ENCODE measurements at regions not wholly inside any gene's neighbourhood (a gene's known extent, or its start where the extent isn't known, plus 50 kb on each side); places are given as distances from the start of the nearest gene placed in this dataset.

- Histone ChIP-seq H3K27ac (no peak overlapping the region), H3K4me3 (no peak overlapping the region), H3K27me3 (no peaks in the 10 kb centered on the region), H3K9me3 (replicated peaks) (no peaks in the 10 kb centered on the region), H3K4me1 (no peaks in the 10 kb centered on the region), H3K36me3 (no peaks in the 10 kb centered on the region)
- no peak for DNase-seq
These were observed 97.9 kb upstream of the HNRNPA3 start for GRCh38 chr2:177114712-177115111.

DNA sequence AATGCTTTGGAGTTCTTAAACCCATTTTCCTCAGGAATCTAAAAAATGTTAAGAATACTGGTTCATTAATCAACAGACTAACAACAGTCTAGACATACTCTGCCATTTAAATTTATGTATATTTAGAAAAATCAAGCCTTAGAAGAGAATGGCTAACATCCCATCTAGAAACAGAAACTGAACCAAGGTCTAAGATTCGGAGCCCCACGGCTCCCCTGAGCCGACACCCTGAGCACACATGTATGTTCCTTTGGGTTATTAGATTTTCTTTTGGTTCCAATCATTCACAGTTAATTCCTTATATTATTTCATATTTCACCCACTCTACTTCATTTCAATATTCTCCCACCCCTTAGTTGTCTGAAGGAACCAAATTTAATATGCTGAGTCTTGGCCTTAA is 94.8 kb upstream of the HNRNPA3 start:
- DNase-seq: no peak
- H3K4me3 ChIP-seq: no peak overlapping the region
- H3K36me3 ChIP-seq: no peaks in the 10 kb centered on the region
- no peaks in the 10 kb centered on the region for H3K4me1 ChIP-seq
- no peaks in the 10 kb centered on the region for H3K27me3 ChIP-seq
- no peak overlapping the region for H3K27ac ChIP-seq
- no peaks in the 10 kb centered on the region for H3K9me3 ChIP-seq (replicated peaks)

- H3K27ac ChIP-seq: no peak overlapping the region
- H3K27me3 ChIP-seq: no peaks in the 10 kb centered on the region
- H3K9me3 ChIP-seq (replicated peaks): no peaks in the 10 kb centered on the region
- no peaks in the 10 kb centered on the region for H3K36me3 ChIP-seq
- H3K4me3 ChIP-seq: no peak overlapping the region
- DNase-seq: no peak
- no peaks in the 10 kb centered on the region for H3K4me1 ChIP-seq
These were observed 94.0 kb upstream of the HNRNPA3 start for GRCh38 chr2:177118636-177119035.

DNA sequence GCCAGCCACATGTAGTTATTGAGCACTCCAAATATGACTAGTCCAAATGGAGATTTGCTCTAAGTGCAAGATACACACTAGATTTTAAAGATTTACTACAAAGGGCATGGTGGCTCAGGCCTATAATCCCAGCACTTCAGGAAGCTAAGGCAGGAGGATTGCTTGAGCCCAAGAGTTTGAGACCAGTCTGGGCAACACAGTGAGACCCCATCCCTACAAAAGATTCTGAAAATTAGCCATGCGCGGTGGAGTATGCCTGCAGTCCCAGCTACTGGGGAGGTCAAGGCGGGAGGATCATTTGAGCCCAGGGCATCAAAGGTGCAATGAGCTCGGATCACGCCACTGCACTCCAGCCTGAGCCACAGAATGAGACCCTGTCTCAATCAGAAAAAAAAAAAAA is 93.5 kb upstream of the HNRNPA3 start:
- H3K4me3 ChIP-seq: no peak overlapping the region
- DNase-seq: no peak
- no peak overlapping the region for H3K27ac ChIP-seq
- no peaks in the 10 kb centered on the region for H3K4me1 ChIP-seq
- H3K27me3 ChIP-seq: no peaks in the 10 kb centered on the region
- H3K9me3 ChIP-seq (replicated peaks): no peaks in the 10 kb centered on the region
- no peaks in the 10 kb centered on the region for H3K36me3 ChIP-seq

DNA sequence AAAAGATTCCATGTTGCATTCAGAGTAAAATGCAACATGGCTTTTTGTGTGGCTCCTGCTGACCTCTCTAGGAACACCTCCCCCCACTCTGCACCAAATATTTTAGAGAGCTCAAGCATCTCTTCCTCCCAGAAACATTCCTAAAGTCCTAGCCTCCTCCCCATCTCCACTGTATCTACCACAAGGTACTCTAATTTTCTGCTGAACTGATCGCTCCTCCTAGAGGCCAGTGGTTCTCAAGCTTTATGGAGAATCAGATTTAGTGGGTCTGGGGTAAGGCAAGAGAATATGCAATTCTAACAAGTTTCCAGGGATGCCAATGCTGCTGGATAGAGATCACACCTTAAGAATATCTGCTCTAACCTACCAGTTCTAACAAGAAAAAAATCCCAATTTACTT is 89.5 kb upstream of the HNRNPA3 start:
- DNase-seq: no peak
- H3K4me3 ChIP-seq: no peak overlapping the region
- H3K4me1 ChIP-seq: no peaks in the 10 kb centered on the region
- H3K27me3 ChIP-seq: no peaks in the 10 kb centered on the region
- H3K9me3 ChIP-seq (replicated peaks): no peaks in the 10 kb centered on the region
- no peak overlapping the region for H3K27ac ChIP-seq
- no peaks in the 10 kb centered on the region for H3K36me3 ChIP-seq

- no peak for DNase-seq
- Histone ChIP-seq H3K9me3 (replicated peaks) (no peaks in the 10 kb centered on the region), H3K4me3 (no peak overlapping the region), H3K36me3 (no peaks in the 10 kb centered on the region), H3K27me3 (no peaks in the 10 kb centered on the region), H3K27ac (no peak overlapping the region), H3K4me1 (no peaks in the 10 kb centered on the region)
These were observed 88.2 kb upstream of the HNRNPA3 start for GRCh38 chr2:177124371-177124770.

- no peak for DNase-seq
- H3K27me3 ChIP-seq: no peaks in the 10 kb centered on the region; the same call in 1 of the 2 replicates
- no peaks in the 10 kb centered on the region for H3K9me3 ChIP-seq (replicated peaks)
- no peaks in the 10 kb centered on the region for H3K36me3 ChIP-seq
- no peak overlapping the region for H3K4me3 ChIP-seq
- H3K27ac ChIP-seq: no peak overlapping the region
- H3K4me1 ChIP-seq: no peaks in the 10 kb centered on the region
These were observed 84.8 kb upstream of the HNRNPA3 start for GRCh38 chr2:177127821-177128220.

GRCh38 chr2:177129610-177130009 is 83.0 kb upstream of the HNRNPA3 start:
- no peak overlapping the region for H3K4me3 ChIP-seq
- H3K27me3 ChIP-seq: no peaks in the 10 kb centered on the region; the same call in 1 of the 2 replicates
- H3K36me3 ChIP-seq: no peaks in the 10 kb centered on the region
- H3K9me3 ChIP-seq (replicated peaks): no peaks in the 10 kb centered on the region
- no peak overlapping the region for H3K27ac ChIP-seq
- no peaks in the 10 kb centered on the region for H3K4me1 ChIP-seq
- DNase-seq: no peak

DNA sequence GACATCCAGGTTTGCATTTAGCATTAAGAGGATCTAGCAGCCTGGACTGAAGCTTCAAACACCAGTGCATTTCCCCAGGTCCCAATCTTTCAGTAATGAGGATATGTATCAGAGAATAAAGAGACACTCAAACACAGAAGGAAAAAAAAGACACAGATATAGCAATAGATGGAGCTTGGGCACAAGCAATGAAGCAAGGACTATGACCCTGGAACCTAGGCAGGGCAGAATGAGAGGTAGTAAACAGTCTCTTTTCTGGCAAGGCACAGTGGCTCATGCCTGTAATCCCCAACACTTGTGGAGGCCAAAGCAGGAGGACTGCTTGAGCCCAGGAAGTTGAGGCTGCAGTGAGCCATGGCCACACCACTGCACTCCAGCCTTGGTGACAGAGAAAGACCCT is 80.7 kb upstream of the HNRNPA3 start:
- no peak overlapping the region for H3K4me3 ChIP-seq
- no peaks in the 10 kb centered on the region for H3K9me3 ChIP-seq (replicated peaks)
- no peaks in the 10 kb centered on the region for H3K4me1 ChIP-seq
- no peaks in the 10 kb centered on the region; the same call in 1 of the 2 replicates for H3K27me3 ChIP-seq
- H3K27ac ChIP-seq: no peak overlapping the region
- H3K36me3 ChIP-seq: no peaks in the 10 kb centered on the region
- no peak for DNase-seq

DNA sequence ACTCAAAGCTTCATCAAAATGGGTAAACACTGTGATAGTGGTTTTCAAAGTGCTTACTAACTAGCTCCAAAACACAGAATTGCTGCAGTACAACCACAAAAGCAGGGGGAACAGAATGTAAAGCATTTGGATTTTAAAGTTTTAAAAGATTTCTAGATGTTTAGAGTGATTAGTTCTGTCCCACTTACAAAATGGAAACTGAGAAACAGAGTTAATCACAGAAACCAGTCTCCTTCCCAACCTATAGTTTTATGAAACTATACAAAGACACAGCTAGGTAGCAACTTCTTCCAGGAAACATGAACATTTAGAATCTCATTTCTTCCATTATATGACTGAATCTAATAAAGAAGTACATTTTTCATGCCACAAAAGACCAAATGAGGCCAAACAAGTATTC is 73.8 kb upstream of the HNRNPA3 start:
- H3K27ac ChIP-seq: no peak overlapping the region
- DNase-seq: no peak
- H3K4me1 ChIP-seq: no peaks in the 10 kb centered on the region
- no peaks in the 10 kb centered on the region for H3K27me3 ChIP-seq
- no peaks in the 10 kb centered on the region for H3K36me3 ChIP-seq
- no peak overlapping the region for H3K4me3 ChIP-seq
- no peaks in the 10 kb centered on the region for H3K9me3 ChIP-seq (replicated peaks)

DNA sequence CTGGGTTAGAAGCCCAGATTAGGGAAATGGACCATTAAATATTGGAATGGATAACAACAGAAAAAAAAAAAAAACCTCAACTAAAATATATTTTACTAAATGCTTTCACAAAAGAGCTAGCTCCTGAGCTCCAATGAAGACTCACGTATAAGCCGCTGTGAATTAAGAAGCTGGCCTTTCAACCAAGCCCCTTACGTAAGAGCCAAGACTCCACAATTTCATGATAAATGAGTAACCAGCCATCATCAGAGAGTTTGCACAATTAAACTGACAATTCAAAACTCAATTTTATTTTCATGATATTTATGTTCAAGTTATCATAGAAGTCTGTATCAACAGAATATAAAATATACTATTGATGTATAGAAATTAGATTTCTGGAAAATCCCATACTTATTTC is 70.7 kb upstream of the HNRNPA3 start:
- DNase-seq: no peak
- Histone ChIP-seq H3K4me3 (no peak overlapping the region), H3K27me3 (no peaks in the 10 kb centered on the region), H3K36me3 (no peaks in the 10 kb centered on the region), H3K4me1 (no peaks in the 10 kb centered on the region), H3K9me3 (replicated peaks) (no peaks in the 10 kb centered on the region), H3K27ac (no peak overlapping the region)

- H3K9me3 ChIP-seq (replicated peaks): no peaks in the 10 kb centered on the region
- no peak overlapping the region for H3K4me3 ChIP-seq
- H3K4me1 ChIP-seq: 0 out of 2 replicates have a peak, but pooled peaks cover 3% of the 10 kb centered on the region
- no peaks in the 10 kb centered on the region for H3K36me3 ChIP-seq
- peaks cover 3% of the 10 kb centered on the region; the same call in 1 of the 2 replicates for H3K27me3 ChIP-seq
- H3K27ac ChIP-seq: no peak overlapping the region
- DNase-seq: peak; percentile 10 to 41
These were observed 69.2 kb upstream of the HNRNPA3 start for GRCh38 chr2:177143444-177143843.

GRCh38 chr2:177147093-177147694 is 65.4 kb upstream of the HNRNPA3 start:
- Histone ChIP-seq H3K27ac (no peak overlapping the region), H3K9me3 (replicated peaks) (no peaks in the 10 kb centered on the region), H3K4me3 (no peak overlapping the region), H3K4me1 (0 out of 2 replicates have a peak, but pooled peaks cover 3% of the 10 kb centered on the region), H3K27me3 (peaks cover 4% of the 10 kb centered on the region; the same call in 1 of the 2 replicates), H3K36me3 (no peaks in the 10 kb centered on the region)
- DNase-seq: peak in 1 of 2 experiments; percentile 64

DNA sequence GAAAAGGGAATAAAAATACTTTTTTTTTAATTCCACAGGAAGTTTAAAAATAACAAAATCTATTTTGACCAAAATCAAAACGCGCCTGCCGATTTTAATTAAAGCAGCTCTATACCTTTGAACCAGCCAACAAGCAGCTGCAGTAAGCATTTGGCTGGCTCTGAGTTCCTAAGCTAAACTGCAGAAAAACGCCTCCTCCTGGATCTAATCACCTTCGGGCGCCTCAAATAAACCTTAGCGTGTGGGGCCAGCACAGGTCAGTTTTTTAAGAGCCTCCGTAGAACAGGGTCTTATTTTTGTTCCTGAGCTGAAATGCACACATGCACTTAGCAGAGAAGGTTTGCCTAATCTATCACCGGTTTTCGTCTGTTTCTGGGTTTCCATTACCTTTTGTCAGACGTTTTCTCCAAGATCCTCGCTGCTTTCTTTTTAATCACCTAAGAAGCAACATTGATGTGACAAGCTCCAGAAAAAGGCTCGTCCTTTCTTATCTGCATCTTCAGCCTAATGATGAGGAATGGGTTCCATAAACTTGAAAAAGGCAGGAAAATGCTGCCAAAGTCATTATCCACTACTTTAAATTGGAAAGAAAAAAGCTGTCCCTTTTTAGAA is 64.7 kb upstream of the HNRNPA3 start:
- 0 out of 2 replicates have a peak, but pooled peaks cover 3% of the 10 kb centered on the region for H3K4me1 ChIP-seq
- no peaks in the 10 kb centered on the region for H3K9me3 ChIP-seq (replicated peaks)
- peak overlapping the region; percentile 51 for H3K4me3 ChIP-seq
- H3K36me3 ChIP-seq: no peaks in the 10 kb centered on the region
- H3K27me3 ChIP-seq: peaks cover 4% of the 10 kb centered on the region; the same call in 1 of the 2 replicates
- no peak overlapping the region for H3K27ac ChIP-seq
- DNase-seq: peak in 1 of 2 experiments; percentile 14

GRCh38 chr2:177148477-177149154 is 64.0 kb upstream of the HNRNPA3 start:
- Histone ChIP-seq H3K9me3 (replicated peaks) (no peaks in the 10 kb centered on the region), H3K36me3 (no peaks in the 10 kb centered on the region), H3K4me1 (0 out of 2 replicates have a peak, but pooled peaks cover 3% of the 10 kb centered on the region), H3K4me3 (peak overlapping the region; percentile 51), H3K27me3 (peaks cover 4% of the 10 kb centered on the region; the same call in 1 of the 2 replicates), H3K27ac (no peak overlapping the region)
- peak; percentile 80 to 91 for DNase-seq

Data from SJCRH30 (cell line).